ENCODE measurements at regions not wholly inside any gene's neighbourhood (a gene's known extent, or its start where the extent isn't known, plus 50 kb on each side); places are given as distances from the start of the nearest gene placed in this dataset.

DNA sequence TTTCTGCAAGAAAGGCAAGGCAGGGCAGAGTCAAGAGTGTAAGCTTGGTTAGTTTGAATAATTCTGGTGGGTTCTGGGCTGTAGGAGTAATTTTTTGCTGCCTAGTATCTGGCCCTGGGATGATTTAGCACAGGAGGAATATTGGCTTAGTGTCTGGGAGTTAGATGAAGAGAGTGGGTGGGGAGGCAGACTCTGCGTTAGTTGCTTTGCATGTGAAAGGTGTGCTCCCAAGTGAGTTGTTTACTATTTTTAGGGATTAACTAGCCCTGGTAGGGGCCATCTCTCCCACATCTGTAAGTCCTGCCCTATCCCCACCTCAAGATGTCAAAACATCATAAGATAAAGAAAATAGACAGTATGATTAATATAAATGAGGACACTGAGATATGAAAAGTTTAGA is 249.7 kb downstream of the LRIG3 start:
- TF ChIP-seq CBX3 (IDR thresholded peaks at IDR 0.05; ENCODE audit: low read depth) = no peak
- TF ChIP-seq, protein P1, sequence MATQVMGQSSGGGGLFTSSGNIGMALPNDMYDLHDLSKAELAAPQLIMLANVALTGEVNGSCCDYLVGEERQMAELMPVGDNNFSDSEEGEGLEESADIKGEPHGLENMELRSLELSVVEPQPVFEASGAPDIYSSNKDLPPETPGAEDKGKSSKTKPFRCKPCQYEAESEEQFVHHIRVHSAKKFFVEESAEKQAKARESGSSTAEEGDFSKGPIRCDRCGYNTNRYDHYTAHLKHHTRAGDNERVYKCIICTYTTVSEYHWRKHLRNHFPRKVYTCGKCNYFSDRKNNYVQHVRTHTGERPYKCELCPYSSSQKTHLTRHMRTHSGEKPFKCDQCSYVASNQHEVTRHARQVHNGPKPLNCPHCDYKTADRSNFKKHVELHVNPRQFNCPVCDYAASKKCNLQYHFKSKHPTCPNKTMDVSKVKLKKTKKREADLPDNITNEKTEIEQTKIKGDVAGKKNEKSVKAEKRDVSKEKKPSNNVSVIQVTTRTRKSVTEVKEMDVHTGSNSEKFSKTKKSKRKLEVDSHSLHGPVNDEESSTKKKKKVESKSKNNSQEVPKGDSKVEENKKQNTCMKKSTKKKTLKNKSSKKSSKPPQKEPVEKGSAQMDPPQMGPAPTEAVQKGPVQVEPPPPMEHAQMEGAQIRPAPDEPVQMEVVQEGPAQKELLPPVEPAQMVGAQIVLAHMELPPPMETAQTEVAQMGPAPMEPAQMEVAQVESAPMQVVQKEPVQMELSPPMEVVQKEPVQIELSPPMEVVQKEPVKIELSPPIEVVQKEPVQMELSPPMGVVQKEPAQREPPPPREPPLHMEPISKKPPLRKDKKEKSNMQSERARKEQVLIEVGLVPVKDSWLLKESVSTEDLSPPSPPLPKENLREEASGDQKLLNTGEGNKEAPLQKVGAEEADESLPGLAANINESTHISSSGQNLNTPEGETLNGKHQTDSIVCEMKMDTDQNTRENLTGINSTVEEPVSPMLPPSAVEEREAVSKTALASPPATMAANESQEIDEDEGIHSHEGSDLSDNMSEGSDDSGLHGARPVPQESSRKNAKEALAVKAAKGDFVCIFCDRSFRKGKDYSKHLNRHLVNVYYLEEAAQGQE (IDR thresholded peaks at IDR 0.05; ENCODE audit: low read depth) = no peak
- TF ChIP-seq, protein P2, sequence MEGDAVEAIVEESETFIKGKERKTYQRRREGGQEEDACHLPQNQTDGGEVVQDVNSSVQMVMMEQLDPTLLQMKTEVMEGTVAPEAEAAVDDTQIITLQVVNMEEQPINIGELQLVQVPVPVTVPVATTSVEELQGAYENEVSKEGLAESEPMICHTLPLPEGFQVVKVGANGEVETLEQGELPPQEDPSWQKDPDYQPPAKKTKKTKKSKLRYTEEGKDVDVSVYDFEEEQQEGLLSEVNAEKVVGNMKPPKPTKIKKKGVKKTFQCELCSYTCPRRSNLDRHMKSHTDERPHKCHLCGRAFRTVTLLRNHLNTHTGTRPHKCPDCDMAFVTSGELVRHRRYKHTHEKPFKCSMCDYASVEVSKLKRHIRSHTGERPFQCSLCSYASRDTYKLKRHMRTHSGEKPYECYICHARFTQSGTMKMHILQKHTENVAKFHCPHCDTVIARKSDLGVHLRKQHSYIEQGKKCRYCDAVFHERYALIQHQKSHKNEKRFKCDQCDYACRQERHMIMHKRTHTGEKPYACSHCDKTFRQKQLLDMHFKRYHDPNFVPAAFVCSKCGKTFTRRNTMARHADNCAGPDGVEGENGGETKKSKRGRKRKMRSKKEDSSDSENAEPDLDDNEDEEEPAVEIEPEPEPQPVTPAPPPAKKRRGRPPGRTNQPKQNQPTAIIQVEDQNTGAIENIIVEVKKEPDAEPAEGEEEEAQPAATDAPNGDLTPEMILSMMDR (IDR thresholded peaks at IDR 0.05 in 2 of 3, conservative IDR thresholded peaks at IDR 0.05 in 1 of 3; ENCODE audit: borderline replicate concordance in 1 of 3, insufficient read depth in 1 of 3, low read depth in 2 of 3, low read length in 2 of 3) = no peak
- TF ChIP-seq EZH2 (IDR thresholded peaks at IDR 0.05) = no peak
- no peak for TF ChIP-seq POLR2A (IDR thresholded peaks at IDR 0.05; ENCODE audit: borderline replicate concordance, extremely low read depth, insufficient read depth, insufficient read length)
- TF ChIP-seq ZNF274 (IDR thresholded peaks at IDR 0.05; ENCODE audit: low read depth, low read length) = no peak
- TF ChIP-seq, protein P3, sequence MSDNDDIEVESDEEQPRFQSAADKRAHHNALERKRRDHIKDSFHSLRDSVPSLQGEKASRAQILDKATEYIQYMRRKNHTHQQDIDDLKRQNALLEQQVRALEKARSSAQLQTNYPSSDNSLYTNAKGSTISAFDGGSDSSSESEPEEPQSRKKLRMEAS (IDR thresholded peaks at IDR 0.05) = no peak
- no peak for TF ChIP-seq POLR2AphosphoS5 (IDR thresholded peaks at IDR 0.05; ENCODE audit: low read depth, low read length)
- no peak for TF ChIP-seq ZFX (IDR thresholded peaks at IDR 0.05)
- TF ChIP-seq SIN3A (IDR thresholded peaks at IDR 0.05; ENCODE audit: low read depth) = no peak
- no peak for TF ChIP-seq EZH2phosphoT487 (IDR thresholded peaks at IDR 0.05; ENCODE audit: borderline replicate concordance)
- TF ChIP-seq EGR1 (IDR thresholded peaks at IDR 0.05; ENCODE audit: low read depth) = no peak
